GM04504 (cell line): ENCODE measurements at regions not wholly inside any gene's neighbourhood (a gene's known extent, or its start where the extent isn't known, plus 50 kb on each side); places are given as distances from the start of the nearest gene placed in this dataset.
"Not testable (repeated sequence)": the region's sequence is repeated elsewhere in the genome, so short reads cannot be mapped to it uniquely, and the experiment has no call there.

Experiments
- DNase-seq: peaks from one replicate; pipeline ENCODE4 v3.0.0-alpha.2; 2012; ENCODE audit warnings: low read depth

GRCh38 chr14:85878874-85879273 is 348.9 kb downstream of the FLRT2 start:
- no peak for DNase-seq

GRCh38 chr14:85873006-85873405 is 343.1 kb downstream of the FLRT2 start:
- DNase-seq: no peak

DNA sequence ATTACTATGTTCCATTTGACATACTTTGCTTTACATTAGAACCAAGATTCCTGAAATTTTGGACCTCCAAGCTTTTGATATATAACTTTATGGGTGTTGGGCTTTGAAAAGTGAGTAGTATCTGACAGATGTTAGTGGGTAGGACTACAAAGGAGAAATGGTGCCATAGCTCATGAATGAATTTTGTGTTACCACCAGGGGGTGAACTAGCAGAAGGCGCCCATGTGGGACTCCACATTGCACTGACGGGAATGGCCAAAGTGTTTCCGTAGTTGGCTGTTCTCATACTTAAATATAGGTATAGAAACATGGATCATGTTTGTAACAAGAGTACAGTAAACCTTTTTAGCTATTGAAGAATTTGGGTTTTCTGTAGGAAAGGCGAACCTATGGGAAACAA is 337.5 kb downstream of the FLRT2 start:
- no peak for DNase-seq

DNA sequence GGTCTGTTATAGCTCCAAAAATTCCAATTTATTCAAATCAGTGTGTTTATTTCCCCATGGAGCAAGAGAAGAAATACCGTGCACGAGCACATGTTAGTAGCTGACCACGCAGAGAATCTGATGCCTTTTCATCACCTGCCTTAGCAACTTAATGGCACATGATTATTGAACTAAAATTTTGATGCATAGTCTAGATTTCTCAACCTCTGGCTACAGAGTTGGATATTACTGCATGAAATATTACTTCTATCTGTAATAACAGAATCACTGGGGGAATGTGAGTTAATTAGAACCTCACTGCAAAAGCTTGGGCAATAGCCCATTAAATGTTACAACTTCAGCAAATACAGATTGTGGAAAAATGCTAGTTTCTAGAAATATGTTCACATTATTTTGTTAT is 335.8 kb downstream of the FLRT2 start:
- DNase-seq: no peak

GRCh38 chr14:85858634-85859033 is 328.7 kb downstream of the FLRT2 start:
- no peak for DNase-seq

DNA sequence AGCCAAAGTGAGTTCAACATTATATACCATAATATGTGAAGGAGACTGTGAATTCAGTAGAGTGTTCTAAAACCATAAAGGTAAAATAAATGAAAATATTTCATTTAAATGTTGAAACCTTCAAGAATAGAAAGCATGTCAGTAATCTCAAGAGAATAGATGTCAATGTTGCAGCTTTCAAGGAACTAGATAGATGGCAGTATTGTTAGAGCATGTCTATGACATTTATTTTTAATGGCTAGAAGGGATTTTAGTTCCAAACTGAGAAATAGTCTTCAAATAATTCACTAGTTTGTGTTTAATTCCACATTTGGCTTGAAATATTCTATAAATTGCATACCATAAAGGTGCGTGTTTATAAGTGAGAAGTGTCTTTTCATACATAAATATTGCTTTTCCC is 326.5 kb downstream of the FLRT2 start:
- DNase-seq: no peak

DNA sequence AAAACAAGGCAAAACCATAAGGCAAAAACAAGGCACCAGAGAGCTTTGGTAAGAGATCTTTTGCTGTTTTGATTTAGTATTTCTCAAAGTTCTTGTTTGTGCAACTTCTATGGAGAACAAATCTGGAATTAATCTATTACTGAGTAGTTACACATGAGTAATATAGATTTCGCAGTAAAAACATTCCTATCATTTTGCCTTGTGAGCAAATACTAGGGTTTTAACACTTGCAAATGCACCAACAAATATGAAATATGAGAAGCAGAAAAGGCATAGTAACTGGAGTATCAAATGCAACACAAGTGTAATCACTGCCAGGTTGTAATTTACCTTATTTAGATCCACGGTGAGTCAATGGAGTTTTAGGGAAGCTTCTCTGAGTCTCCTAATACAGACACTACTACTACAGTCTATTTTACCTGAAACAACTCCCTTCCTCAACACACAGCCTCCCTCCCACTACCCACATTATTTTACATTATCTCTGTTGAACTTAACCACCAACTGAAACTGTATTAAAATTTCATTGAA is 324.1 kb downstream of the FLRT2 start:
- DNase-seq: peak; percentile 3

- no peak for DNase-seq
These were observed 323.0 kb downstream of the FLRT2 start for GRCh38 chr14:85852906-85853305.

GRCh38 chr14:85852123-85852522 is 322.2 kb downstream of the FLRT2 start:
- DNase-seq: not testable (repeated sequence)

GRCh38 chr14:85830549-85830948 is 300.6 kb downstream of the FLRT2 start:
- not testable (repeated sequence) for DNase-seq

- not testable (repeated sequence) for DNase-seq
These were observed 299.7 kb downstream of the FLRT2 start for GRCh38 chr14:85829601-85830000.

GRCh38 chr14:85824526-85824925 is 294.6 kb downstream of the FLRT2 start:
- DNase-seq: no peak

- no peak for DNase-seq
These were observed 292.3 kb downstream of the FLRT2 start for GRCh38 chr14:85822236-85822635.

DNA sequence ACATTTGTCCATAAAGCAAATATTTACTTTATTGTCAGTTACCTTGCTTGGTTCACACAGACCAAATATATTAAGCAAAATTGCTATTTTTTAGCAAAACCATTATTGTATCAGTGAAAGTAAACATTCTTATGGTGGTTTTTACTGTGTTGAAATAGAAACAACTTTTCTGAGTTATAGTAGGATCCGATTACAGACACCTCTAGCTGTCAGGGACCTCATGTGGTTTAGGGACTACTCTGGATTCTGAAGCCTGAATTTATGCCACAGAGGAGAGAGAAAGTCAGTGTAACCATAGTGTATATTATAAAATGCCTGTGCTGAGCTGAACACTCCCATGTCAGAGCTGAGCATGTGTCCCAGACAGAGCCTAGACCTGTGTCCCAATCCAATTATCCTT is 287.5 kb downstream of the FLRT2 start:
- no peak for DNase-seq

DNA sequence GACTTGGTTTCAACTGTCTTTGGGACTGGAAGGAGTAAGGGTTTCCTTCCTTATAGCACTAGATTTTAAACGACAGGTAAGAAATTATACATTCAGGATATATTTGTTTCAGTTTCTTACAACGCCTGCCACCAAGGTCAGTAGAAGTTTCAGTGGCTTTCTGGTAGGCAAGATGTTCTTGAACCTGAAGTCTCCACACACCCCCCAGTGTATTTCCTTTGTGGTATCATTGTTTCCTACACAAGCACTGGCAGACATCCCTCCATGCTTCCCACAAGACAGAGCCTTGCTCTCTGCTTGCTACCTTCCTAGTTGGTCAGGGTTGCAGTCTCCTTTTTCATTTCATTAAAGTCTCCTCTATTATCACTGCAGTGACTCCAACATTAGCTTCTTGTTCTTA is 283.1 kb downstream of the FLRT2 start:
- DNase-seq: no peak

- DNase-seq: no peak
These were observed 281.4 kb downstream of the FLRT2 start for GRCh38 chr14:85811340-85811739.

DNA sequence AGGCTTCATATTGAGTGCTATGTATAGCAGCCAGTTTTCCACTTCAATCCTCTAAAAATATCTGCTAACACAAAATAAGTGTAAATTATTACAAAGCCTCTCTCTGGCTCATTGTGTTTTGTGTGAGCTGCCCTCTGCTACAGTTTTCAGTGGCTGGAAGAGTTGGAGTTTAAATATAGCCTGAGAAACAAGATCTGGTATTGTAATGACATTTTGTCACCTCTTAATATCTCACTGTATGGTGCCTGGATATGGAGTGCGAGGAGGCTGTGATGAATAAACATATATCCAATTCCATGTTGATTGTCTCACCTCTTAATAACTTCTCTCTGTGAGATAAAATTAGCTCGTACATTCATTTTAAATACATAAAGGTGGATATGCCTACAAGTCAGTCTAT is 269.7 kb downstream of the FLRT2 start:
- DNase-seq: no peak

DNA sequence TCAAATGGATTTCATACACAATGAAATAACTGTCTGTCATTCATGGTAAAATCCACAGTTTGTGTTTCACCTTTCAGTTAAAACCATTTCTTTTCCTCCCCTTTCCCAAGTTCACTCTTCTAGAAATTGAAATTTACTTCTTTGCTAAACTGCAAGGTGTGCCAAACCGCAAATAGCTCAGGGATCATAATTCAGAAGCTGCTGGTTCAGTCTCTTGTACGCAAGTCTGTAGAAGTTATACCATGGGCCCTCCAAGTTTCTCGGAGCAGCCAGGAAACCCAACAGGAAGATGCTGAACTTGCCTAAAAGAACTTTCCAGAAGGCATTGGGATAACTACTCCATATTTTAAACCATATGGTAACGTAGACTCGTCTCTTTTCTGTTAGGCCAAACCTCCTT is 268.9 kb downstream of the FLRT2 start:
- no peak for DNase-seq

GRCh38 chr14:85793533-85793932 is 263.6 kb downstream of the FLRT2 start:
- DNase-seq: no peak

DNA sequence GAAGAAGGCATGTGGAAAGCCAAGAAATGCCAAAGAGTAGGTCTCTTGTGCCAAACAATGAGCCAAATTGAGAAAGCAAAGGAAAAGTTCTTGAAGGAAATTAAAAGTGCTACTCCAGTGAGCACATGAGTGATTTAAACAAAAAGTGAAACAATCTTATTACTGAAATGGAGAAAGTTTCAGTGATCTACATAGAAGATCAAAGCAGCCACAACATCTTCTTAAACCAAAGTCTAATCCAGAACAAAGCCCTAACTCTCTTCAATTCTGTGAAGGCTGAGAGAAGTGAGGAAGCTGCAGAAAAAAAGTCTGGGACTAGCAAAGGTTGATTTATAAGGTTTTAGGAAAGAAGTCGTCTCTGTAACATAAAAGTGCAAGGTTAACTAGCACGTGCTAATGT is 259.6 kb downstream of the FLRT2 start:
- DNase-seq: no peak

DNA sequence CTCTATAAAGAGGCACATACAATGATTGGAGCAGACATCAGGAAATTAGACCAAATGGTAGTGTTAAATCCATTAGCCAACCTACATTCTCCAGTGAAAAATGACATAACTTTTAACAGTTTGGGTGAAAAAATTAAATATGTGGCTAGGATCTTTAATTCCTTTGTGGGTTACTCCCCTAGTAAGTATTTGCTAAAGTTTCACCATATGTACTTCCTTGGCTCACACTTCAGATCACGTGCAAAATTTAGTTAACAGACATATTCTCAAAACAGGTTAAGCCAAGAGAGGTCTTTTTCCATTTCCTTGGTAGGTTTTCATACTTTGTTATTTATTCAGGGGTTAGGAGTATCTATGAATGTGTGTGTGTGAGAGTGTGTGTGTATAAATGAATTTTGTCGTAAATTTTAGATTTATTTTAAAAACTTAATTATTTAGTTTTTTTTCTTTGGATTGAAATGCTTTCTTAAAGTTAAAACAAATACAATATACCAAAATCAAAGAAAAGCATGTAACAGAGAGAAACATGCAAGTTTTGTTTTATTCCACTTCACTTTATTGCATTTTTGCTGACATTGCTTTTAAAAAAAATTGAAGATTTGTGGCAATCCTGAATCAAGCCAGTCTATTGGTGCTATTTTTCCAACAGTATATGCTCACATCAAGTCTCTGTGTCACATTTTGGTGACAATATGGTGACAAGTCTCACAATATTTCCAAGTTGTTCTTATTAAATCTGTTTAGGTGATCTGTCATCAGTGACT is 258.7 kb downstream of the FLRT2 start:
- DNase-seq: no peak

DNA sequence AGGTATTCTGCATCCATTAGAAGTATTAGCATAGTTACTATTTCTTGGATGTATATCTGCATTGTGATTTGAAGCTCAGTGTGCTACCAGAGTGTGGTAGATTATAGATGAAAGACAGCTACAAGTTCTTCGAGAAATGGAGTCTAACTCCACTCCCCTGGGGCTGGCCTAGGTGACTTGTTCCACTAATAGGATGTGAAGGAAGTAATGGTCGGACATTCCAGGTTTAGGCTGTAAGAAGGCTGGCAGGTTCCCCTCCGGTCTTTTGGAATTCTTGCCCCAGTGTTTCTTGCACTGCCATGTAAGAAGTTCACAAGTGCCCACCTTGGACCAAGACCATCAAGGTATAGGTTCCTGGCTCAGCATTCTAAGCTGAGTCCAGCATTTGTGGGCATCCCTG is 236.4 kb downstream of the FLRT2 start:
- DNase-seq: no peak

GRCh38 chr14:85764822-85765221 is 234.9 kb downstream of the FLRT2 start:
- DNase-seq: no peak

DNA sequence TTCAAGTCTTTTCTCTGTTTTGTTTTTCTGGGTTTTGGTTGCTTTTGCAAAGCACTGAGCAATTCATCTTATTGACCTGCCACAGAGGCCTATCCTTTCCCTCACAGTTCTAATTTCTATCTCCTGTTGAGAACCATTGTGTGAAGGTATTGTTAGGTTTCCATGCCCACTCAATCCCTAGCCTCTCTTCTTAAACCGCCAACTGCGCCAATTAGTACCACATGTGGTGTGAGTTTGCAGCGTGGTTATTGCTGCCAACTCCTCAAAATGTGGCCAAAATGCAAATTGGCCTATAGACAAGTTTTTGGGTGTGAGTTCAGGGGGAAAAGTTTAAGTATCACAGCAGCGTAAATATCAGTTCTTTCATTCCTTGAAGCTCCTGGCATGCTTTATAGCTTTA is 232.6 kb downstream of the FLRT2 start:
- no peak for DNase-seq
